PFSK-1 (cell line): ENCODE measurements at regions not wholly inside any gene's neighbourhood (a gene's known extent, or its start where the extent isn't known, plus 50 kb on each side); places are given as distances from the start of the nearest gene placed in this dataset.

Experiments
- FOXP2 ChIP-seq: optimal IDR thresholded peaks from 2 replicates; pipeline ENCODE3; 2011; ENCODE audit warnings: borderline replicate concordance, control low read depth, inconsistent platforms; ENCODE audit not compliant: insufficient read depth; ENCODE audit errors: extremely low read length, extremely low read depth
- POLR2AphosphoS5 ChIP-seq: IDR thresholded peaks from 2 replicates; pipeline ENCODE4 v1.6.1; 2012; ENCODE audit warnings: low read depth, mild to moderate bottlenecking, control low read depth, low read length, moderate library complexity
- REST ChIP-seq, 2 experiments: IDR thresholded peaks; 2 replicates each; pipeline versions ENCODE4 v1.6.1 to v1.8.0; 2011 to 2012; ENCODE audit warnings: low read depth in 2 of 2, low read length in 2 of 2, control low read depth in 1 of 2, inconsistent platforms in 1 of 2, mild to moderate bottlenecking in 1 of 2, moderate library complexity in 1 of 2; ENCODE audit not compliant: insufficient read depth in 1 of 2
- SIN3A ChIP-seq: IDR thresholded peaks from 2 replicates; pipeline ENCODE4 v1.6.1; 2012; ENCODE audit warnings: mild to moderate bottlenecking, low read length, moderate library complexity, borderline replicate concordance; ENCODE audit not compliant: insufficient read depth
- TAF1 ChIP-seq: IDR thresholded peaks from 2 replicates; pipeline ENCODE4 v1.6.1; 2012; ENCODE audit warnings: low read length, control low read depth, borderline replicate concordance; ENCODE audit not compliant: insufficient read depth

GRCh38 chr3:193874997-193875593 lies 260.9 kb upstream of the HES1 start:
- no peak for TF ChIP-seq TAF1
- TF ChIP-seq REST (IDR thresholded peaks at IDR 0.05; ENCODE audit: insufficient read depth in 1 of 2, low read depth in 2 of 2, low read length in 2 of 2): no peak
- no peak for TF ChIP-seq SIN3A
- TF ChIP-seq POLR2AphosphoS5: no peak
- no peak for TF ChIP-seq FOXP2

GRCh38 chr3:193875601-193876321 lies 260.2 kb upstream of the HES1 start:
- no peak for TF ChIP-seq SIN3A
- no peak for TF ChIP-seq FOXP2
- no peak for TF ChIP-seq POLR2AphosphoS5
- TF ChIP-seq REST (IDR thresholded peaks at IDR 0.05; ENCODE audit: insufficient read depth in 1 of 2, low read depth in 2 of 2, low read length in 2 of 2): no peak
- no peak for TF ChIP-seq TAF1

- TF ChIP-seq POLR2AphosphoS5: no peak
- no peak for TF ChIP-seq SIN3A
- no peak for TF ChIP-seq FOXP2
- no peak for TF ChIP-seq TAF1
- no peak for TF ChIP-seq REST (IDR thresholded peaks at IDR 0.05; ENCODE audit: insufficient read depth in 1 of 2, low read depth in 2 of 2, low read length in 2 of 2)
Measured at GRCh38 chr3:193879099-193879863, 256.7 kb upstream of the HES1 start.

GRCh38 chr3:193879864-193880242 lies 256.1 kb upstream of the HES1 start:
- TF ChIP-seq FOXP2: no peak
- no peak for TF ChIP-seq REST (IDR thresholded peaks at IDR 0.05; ENCODE audit: insufficient read depth in 1 of 2, low read depth in 2 of 2, low read length in 2 of 2)
- TF ChIP-seq TAF1: no peak
